ENCODE measurements at regions not wholly inside any gene's neighbourhood (a gene's known extent, or its start where the extent isn't known, plus 50 kb on each side); places are given as distances from the start of the nearest gene placed in this dataset.

DNA sequence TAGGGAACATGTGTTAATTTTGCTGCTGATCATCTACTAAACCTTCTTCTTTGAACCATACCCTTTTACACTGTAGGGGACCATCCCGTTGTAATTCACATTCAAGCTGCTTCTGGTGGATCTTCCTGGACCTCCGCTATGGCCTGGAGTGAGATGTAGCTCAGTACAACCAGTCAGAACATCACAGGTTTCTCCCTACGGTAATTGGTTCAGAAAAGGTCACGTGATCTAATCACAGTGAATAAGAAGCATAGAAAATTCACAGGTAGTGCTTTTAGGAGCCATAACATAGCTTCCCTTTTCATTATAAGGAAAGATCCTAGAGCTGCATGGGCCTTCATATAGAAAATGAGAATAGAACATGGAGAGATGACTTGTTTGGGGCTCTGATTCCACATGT is 320.8 kb upstream of the PDZRN3 start:
- H3K27me3 ChIP-seq (replicated peaks; ENCODE audit: insufficient read depth) = no peaks in the 10 kb centered on the region
- H3K36me3 ChIP-seq = no peaks in the 10 kb centered on the region
- no peak overlapping the region for H3K27ac ChIP-seq
- H3K4me3 ChIP-seq = no peak overlapping the region
- DNase-seq (ENCODE audit: low spot score) (no peak), ATAC-seq (ENCODE audit: insufficient number of reproducible peaks, low FRiP score, low read depth) (no peak)
- TF ChIP-seq, protein P1, sequence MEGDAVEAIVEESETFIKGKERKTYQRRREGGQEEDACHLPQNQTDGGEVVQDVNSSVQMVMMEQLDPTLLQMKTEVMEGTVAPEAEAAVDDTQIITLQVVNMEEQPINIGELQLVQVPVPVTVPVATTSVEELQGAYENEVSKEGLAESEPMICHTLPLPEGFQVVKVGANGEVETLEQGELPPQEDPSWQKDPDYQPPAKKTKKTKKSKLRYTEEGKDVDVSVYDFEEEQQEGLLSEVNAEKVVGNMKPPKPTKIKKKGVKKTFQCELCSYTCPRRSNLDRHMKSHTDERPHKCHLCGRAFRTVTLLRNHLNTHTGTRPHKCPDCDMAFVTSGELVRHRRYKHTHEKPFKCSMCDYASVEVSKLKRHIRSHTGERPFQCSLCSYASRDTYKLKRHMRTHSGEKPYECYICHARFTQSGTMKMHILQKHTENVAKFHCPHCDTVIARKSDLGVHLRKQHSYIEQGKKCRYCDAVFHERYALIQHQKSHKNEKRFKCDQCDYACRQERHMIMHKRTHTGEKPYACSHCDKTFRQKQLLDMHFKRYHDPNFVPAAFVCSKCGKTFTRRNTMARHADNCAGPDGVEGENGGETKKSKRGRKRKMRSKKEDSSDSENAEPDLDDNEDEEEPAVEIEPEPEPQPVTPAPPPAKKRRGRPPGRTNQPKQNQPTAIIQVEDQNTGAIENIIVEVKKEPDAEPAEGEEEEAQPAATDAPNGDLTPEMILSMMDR (IDR thresholded peaks at IDR 0.05) = no peak
- H3K9me3 ChIP-seq = no peaks in the 10 kb centered on the region
- no peaks in the 10 kb centered on the region for H3K4me1 ChIP-seq (ENCODE audit: control insufficient read depth in 1 of 2, low read depth in 2 of 2)

DNA sequence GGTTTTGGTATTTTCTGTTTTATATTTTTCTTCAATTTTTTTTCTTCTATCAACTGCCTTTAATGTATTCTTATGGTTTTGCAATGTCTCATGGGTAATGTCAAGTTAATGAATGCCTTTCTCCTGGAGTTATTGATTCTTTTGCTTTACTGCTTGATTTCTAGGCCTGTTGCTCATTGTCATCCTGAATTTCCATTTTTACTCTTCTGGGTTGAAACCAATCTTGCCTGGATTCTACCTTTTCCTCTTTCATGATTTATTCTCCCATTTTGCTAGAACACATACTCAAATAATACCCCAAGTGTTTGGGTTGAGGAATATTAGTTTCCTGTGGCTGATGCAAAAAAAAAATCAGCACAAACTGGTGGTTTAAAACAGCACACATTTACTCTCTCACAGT is 315.2 kb upstream of the PDZRN3 start:
- Histone ChIP-seq H3K4me1 (ENCODE audit: control insufficient read depth in 1 of 2, low read depth in 2 of 2) (no peaks in the 10 kb centered on the region), H3K27ac (no peak overlapping the region), H3K36me3 (no peaks in the 10 kb centered on the region), H3K4me3 (no peak overlapping the region), H3K27me3 (replicated peaks; ENCODE audit: insufficient read depth) (no peaks in the 10 kb centered on the region), H3K9me3 (no peaks in the 10 kb centered on the region)
- DNase-seq (ENCODE audit: low spot score) (no peak), ATAC-seq (ENCODE audit: insufficient number of reproducible peaks, low FRiP score, low read depth) (no peak)
- TF ChIP-seq, protein P1 (IDR thresholded peaks at IDR 0.05) = no peak

DNA sequence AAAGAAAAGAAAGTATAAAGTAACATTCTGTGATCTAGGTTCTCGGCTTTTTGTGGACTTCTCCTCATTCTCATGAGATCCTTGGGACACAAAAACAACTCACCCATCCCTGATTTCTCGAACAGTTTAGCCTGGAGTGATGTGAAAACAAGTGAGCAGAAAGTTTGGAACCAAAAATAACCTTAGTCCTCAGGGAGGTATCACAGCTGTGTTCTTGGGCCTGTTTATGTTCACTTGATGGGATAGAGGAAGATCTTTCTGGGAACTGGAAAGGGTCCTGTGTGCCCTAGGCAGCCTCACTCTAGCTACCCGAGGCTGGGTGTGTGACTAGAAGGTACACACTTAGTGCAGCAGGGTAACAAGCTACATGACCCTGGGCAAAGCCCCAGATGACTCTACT is 308.8 kb upstream of the PDZRN3 start:
- Histone ChIP-seq H3K27ac (no peak overlapping the region), H3K4me1 (ENCODE audit: control insufficient read depth in 1 of 2, low read depth in 2 of 2) (no peaks in the 10 kb centered on the region), H3K36me3 (no peaks in the 10 kb centered on the region), H3K4me3 (no peak overlapping the region), H3K9me3 (no peaks in the 10 kb centered on the region), H3K27me3 (replicated peaks; ENCODE audit: insufficient read depth) (no peaks in the 10 kb centered on the region)
- DNase-seq (ENCODE audit: low spot score) (no peak), ATAC-seq (ENCODE audit: insufficient number of reproducible peaks, low FRiP score, low read depth) (no peak)
- TF ChIP-seq, protein P1 (IDR thresholded peaks at IDR 0.05) = no peak

DNA sequence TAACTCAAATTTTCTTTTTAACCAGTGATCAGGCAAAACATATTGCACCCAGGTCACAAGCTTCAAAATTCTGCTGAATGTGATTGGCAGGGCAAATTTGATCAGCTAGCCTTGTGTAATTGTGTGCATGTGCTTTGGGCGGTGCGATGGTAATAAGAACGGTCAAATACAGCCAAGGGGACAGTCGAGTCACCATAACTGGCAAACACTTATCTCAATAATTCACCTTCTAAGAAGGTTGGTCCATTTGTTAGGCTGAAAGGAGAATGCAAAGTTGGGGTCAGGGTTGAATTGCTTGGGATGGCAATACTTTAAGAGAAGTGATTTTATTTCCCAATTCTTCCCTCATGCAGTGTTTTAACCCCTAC is 302.4 kb upstream of the PDZRN3 start:
- Histone ChIP-seq H3K27ac (no peak overlapping the region), H3K36me3 (no peaks in the 10 kb centered on the region), H3K4me1 (ENCODE audit: control insufficient read depth in 1 of 2, low read depth in 2 of 2) (no peaks in the 10 kb centered on the region), H3K4me3 (no peak overlapping the region), H3K27me3 (replicated peaks; ENCODE audit: insufficient read depth) (no peaks in the 10 kb centered on the region), H3K9me3 (no peaks in the 10 kb centered on the region)
- DNase-seq (ENCODE audit: low spot score) (no peak), ATAC-seq (ENCODE audit: insufficient number of reproducible peaks, low FRiP score, low read depth) (no peak)
- TF ChIP-seq, protein P1 (IDR thresholded peaks at IDR 0.05) = no peak

DNA sequence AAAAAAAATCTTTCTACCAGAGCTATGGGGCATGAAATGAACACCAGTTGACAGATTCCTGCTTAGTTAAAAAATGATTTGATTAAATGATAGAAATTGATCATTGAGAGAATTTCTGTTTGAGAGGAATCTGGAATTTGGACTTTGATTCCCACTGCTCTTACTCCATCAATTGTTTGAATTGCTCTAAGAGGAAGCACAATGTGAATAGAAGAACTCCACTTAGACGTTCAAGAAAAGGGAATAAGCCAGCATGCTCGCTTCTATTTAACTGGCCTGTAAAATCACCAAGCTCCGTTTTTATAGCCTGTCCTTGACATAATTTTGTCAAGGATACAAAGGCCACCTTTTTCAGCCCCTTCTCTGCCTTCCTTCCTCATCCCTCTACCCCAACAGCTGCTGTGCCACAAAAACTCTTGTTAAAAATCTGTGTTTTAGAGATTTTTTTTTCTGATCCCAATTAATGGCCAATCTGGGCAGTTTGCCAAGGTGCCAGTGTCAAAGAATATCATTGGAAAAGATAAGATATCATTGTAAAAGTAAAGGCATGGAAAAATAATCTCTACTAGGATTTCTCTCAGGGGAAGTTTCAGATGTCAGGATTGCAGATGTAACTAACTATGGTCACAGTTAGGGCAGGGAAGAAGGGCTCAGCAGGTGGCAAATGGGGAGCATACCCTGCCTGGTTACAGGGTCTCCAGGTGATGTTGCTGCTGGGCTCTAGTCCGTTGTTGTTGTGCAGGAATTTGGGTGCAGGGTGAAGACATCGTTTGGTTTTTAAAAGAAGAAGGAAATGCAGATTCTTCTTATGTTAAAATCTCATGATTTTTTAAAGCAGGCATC is 301.8 kb upstream of the PDZRN3 start:
- Histone ChIP-seq H3K4me3 (no peak overlapping the region), H3K36me3 (no peaks in the 10 kb centered on the region), H3K4me1 (ENCODE audit: control insufficient read depth in 1 of 2, low read depth in 2 of 2) (no peaks in the 10 kb centered on the region), H3K9me3 (no peaks in the 10 kb centered on the region), H3K27ac (no peak overlapping the region), H3K27me3 (replicated peaks; ENCODE audit: insufficient read depth) (no peaks in the 10 kb centered on the region)
- DNase-seq (ENCODE audit: low spot score) = no peak
- TF ChIP-seq, protein P1 (IDR thresholded peaks at IDR 0.05) = no peak
- ATAC-seq (ENCODE audit: insufficient number of reproducible peaks, low FRiP score, low read depth) = no peak

Measured in thoracic aorta (tissue), 2 donors.